T1000 (cell line): ENCODE measurements at regions not wholly inside any gene's neighbourhood (a gene's known extent, or its start where the extent isn't known, plus 50 kb on each side); places are given as distances from the start of the nearest gene placed in this dataset.
"Not testable (repeated sequence)": the region's sequence is repeated elsewhere in the genome, so short reads cannot be mapped to it uniquely, and the experiment has no call there.

Experiments used
- DNase-seq: peaks from one replicate; lab custom pipeline; 2025; ENCODE audit warnings: mixed read lengths; lab: John Stamatoyannopoulos, UW

GRCh38 chr14:101080922-101081593 lies 177.5 kb upstream of the RTL1 start:
- no peak for DNase-seq

GRCh38 chr14:101082036-101082435 lies 178.5 kb upstream of the RTL1 start:
- DNase-seq: no peak

GRCh38 chr14:101082436-101083384 lies 179.2 kb upstream of the RTL1 start:
- DNase-seq: no peak

GRCh38 chr14:101083564-101084435 lies 180.3 kb upstream of the RTL1 start:
- no peak for DNase-seq

GRCh38 chr14:101084436-101084826 lies 180.9 kb upstream of the RTL1 start:
- no peak for DNase-seq

- DNase-seq: no peak
These were observed 183.4 kb upstream of the RTL1 start for GRCh38 chr14:101086926-101087325.

- no peak for DNase-seq
These were observed 184.3 kb upstream of the RTL1 start for GRCh38 chr14:101087614-101088394.

GRCh38 chr14:101088395-101088667 lies 184.8 kb upstream of the RTL1 start:
- no peak for DNase-seq

GRCh38 chr14:101088714-101089113 lies 185.2 kb upstream of the RTL1 start:
- no peak for DNase-seq

GRCh38 chr14:101090478-101090877 lies 187.0 kb upstream of the RTL1 start:
- DNase-seq: not testable (repeated sequence)

GRCh38 chr14:101090976-101091375 lies 187.5 kb upstream of the RTL1 start:
- DNase-seq: no peak

GRCh38 chr14:101094916-101095315 lies 191.4 kb upstream of the RTL1 start:
- not testable (repeated sequence) for DNase-seq

GRCh38 chr14:101096551-101096950 lies 193.0 kb upstream of the RTL1 start:
- no peak for DNase-seq

- DNase-seq: no peak
These were observed 193.7 kb upstream of the RTL1 start for GRCh38 chr14:101097109-101097793.

- no peak for DNase-seq
These were observed 194.7 kb upstream of the RTL1 start for GRCh38 chr14:101098177-101098576.

GRCh38 chr14:101098641-101099040 lies 195.1 kb upstream of the RTL1 start:
- DNase-seq: no peak

- no peak for DNase-seq
These were observed 198.0 kb upstream of the RTL1 start for GRCh38 chr14:101101456-101102056.

- no peak for DNase-seq
These were observed 199.4 kb upstream of the RTL1 start for GRCh38 chr14:101102875-101103274.

GRCh38 chr14:101103321-101103901 lies 199.9 kb upstream of the RTL1 start:
- DNase-seq: no peak

- no peak for DNase-seq
These were observed 201.0 kb upstream of the RTL1 start for GRCh38 chr14:101104485-101104884.
